OCI-LY1 (cell line): ENCODE measurements at regions not wholly inside any gene's neighbourhood (a gene's known extent, or its start where the extent isn't known, plus 50 kb on each side); places are given as distances from the start of the nearest gene placed in this dataset.

ENCODE experiments used
- CTCF ChIP-seq: fragments of 200-600 bp; sonication (generic), shearing (Covaris generic); IDR thresholded peaks from 2 replicates; pipeline ENCODE4 v1.5.1; 2017; ENCODE audit warnings: mild to moderate bottlenecking, antibody characterized with exemption, low read length, moderate library complexity, mixed read lengths
- EZH2 ChIP-seq: fragments of 200-600 bp; sonication (generic), shearing (Covaris generic); IDR thresholded peaks from 2 replicates; pipeline ENCODE4 v1.8.0; 2017; ENCODE audit warnings: borderline replicate concordance, mixed run types, mild to moderate bottlenecking, antibody characterized with exemption, low read length, moderate library complexity, mixed read lengths

DNA sequence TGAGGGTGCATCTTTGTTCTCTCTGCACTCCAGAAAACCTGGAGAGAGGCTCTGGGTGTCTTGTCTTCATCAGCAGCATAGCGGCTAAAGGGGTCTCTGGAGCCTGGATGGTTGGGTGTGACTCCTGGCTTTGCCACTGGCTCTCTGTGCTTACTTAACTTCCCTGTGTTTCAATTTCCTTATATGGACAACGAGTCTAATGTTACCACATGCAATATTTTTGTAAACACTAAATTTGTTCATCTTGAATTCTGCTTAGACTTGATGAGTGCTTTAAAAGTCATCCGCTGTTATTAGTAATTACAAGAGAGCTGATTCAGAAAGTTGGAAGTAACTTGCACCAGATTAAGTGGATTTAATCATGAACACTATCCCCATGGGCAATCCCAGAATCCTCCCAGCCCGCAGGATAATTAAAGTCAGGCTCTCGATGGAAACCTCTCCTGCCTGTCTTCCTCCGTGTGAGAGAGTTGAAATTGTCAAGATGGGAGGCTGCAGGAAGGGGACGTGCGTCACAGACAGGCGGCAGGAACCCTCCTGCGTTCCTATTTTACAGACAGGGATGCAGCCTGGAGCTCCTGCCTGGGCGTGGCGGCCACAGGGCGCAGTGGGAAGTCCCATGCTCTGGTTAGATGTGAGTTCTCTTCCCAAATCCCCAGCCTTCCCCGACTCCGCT, 201.2 kb downstream of the TTC8 start:
- no peak for TF ChIP-seq CTCF
- TF ChIP-seq EZH2 = no peak
